ENCODE measurements at regions not wholly inside any gene's neighbourhood (a gene's known extent, or its start where the extent isn't known, plus 50 kb on each side); places are given as distances from the start of the nearest gene placed in this dataset.

DNA sequence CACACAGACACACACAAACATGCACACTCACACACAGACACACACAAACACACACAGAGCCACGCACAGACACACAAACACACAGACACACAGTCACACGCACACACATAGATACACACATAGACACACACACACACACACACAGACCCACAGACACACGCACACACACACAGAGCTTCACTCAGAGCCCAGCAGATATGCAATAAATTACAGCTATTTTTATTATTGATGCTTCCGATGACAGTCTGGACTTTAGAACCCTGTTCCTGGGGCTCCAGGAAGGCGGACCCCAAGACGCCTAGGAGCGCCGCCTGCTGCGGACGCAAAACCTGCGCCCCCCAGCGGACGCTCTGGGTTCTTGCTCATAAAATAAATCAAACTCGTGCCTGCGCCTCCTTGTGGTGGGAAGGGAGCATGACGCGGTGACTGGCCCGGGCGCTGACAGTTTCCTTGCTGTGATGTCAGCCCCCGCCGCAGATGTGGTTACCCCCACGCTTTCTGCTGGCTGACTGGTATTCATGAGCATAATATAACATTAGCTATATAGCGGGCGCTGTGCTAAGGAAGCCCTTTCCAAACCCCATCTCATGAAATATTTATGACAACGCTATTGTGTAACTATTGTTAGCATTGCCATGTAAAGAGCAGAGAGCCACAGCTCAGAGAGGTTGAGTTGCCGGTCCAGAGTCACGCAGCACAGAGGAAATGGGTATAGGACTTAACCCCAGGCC is 64.4 kb upstream of the TM9SF2 start:
- DNase-seq (ENCODE audit: low read depth in 2 of 2), result peak; percentile 89 to 94

DNA sequence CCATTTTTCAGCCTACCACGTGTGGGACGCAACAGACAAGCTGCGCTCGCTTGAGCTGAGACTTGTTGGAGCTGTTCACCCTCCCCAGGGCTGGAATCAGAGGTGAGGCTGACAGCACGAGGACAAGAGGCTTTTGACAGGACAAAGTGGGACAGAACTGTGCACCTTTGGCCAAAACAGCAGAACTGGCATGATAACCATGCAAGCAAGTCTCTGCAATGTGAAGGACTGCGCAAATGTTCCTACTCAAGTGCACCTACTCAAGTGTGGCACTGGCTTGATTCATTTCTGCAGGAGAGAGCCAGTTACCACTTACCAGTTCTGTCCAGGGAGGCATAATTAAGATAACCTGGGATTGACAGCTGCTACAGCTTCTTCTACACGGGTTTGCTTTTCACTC is 62.2 kb upstream of the TM9SF2 start:
- DNase-seq (ENCODE audit: low read depth in 2 of 2), result no peak

- DNase-seq (ENCODE audit: low read depth in 2 of 2), result no peak
Measured at GRCh38 chr13:99439850-99440604, 61.2 kb upstream of the TM9SF2 start.

DNA sequence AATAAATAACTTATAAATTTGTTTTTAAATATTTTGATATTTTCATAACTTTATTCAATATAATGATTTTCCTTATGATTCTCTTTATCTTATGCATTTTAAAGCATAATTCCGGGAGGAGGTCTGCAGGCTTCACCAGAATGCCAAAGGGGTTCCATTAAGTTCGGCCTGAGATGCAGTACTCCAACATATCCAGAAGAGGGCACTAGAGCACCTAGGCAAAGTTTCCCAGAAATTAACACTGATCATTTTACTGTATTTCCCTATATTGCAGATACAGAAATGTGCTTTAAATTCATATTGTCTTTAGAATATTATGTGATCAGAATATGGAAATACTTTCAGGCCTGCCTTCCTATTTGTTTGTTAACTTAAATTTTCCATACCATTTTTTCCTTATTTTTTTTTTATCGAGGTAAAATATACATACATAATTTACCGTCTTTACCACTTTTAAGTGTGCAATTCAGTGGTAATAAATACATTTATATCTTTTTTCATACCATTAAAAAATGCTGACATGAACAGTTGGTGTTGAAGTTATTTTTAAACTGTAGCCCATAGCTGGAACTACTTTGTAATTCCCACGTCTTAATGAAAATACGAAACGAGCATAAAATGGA is 58.9 kb upstream of the TM9SF2 start:
- DNase-seq (ENCODE audit: low read depth in 2 of 2), result peak in 1 of 2 donors; percentile 49

GRCh38 chr13:99446242-99446641 is 55.0 kb upstream of the TM9SF2 start:
- no peak for DNase-seq (ENCODE audit: low read depth in 2 of 2)

DNA sequence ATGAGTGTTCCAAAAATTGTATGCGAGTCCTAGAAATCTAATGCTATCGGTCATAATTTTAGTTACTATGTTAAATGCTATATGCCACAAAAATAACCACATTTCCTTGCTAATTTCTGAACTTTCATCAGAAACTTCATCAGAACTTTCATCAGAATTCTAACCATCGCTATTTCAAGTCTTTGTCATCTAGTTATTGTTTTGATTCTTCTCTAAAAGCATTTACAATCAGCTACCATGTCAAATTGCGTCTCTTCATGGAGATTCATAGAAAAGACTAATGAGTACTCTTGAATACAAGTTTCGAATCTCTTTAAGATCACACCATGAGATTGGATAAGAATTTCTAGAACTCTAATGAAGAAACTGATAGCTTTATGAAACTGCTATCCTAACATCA is 52.7 kb upstream of the TM9SF2 start:
- DNase-seq (ENCODE audit: low read depth in 2 of 2), result no peak

DNA sequence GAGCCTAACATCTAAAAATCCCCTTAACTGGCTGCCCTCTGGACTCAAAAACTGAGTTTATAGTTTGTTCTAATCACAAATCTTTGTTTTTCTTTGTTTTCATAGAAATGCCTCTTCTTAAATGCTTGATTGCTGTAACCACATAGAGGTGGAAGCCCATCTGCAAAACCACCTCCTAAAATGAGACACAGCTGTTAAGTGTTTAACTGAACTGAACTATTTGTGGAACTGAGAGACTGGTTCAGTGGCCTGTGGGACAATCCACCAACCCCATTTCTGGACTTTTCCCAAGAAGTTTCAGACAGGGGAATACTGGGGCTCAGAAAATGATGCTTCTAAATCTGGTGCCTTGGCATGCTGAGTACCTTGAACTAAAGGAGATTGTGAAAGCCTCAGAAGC is 50.9 kb upstream of the TM9SF2 start:
- DNase-seq (ENCODE audit: low read depth in 2 of 2), result no peak
